Adrenal gland (tissue), 9 donors: ENCODE measurements at regions not wholly inside any gene's neighbourhood (a gene's known extent, or its start where the extent isn't known, plus 50 kb on each side); places are given as distances from the start of the nearest gene placed in this dataset.
"Not testable (repeated sequence)": the region's sequence is repeated elsewhere in the genome, so short reads cannot be mapped to it uniquely, and the experiment has no call there.

Experiments
- DNase-seq, 7 donors: peaks; one replicate each; pipeline ENCODE4 v3.0.0-alpha.2; 2019 to 2020
- H3K27ac ChIP-seq, 5 donors: fragments of 200-600 bp; sonication (generic) in 4 of 5; 1 replicate in 3 of 5; 2 replicates in 2 of 5; pipeline versions ENCODE4 v1.5.1 to v1.8.0; 2016 to 2020; ENCODE audit warnings: mild to moderate bottlenecking in 1 of 5
- H3K27me3 ChIP-seq: fragments of 200-600 bp; 2 replicates; pipeline ENCODE4 v1.8.0; 2021
- H3K36me3 ChIP-seq, 2 donors: fragments of 200-600 bp; replicated peaks in 1 of 2; 1 replicate in 1 of 2; 2 replicates in 1 of 2; pipeline versions ENCODE4 v1.5.1 to v1.8.0; 2018 to 2022
- H3K4me1 ChIP-seq, 2 donors: fragments of 200-600 bp; replicated peaks in 1 of 2; 1 replicate in 1 of 2; 2 replicates in 1 of 2; pipeline versions ENCODE4 v1.5.1 to v1.8.0; 2018 to 2021
- H3K4me3 ChIP-seq, 4 donors: fragments of 200-600 bp; sonication (generic) in 3 of 4; one replicate each; pipeline ENCODE4 v1.5.1; 2016 to 2018
- H3K9me3 ChIP-seq, 3 donors: fragments of 200-600 bp; sonication (generic) in 1 of 3; replicated peaks in 1 of 3; 1 replicate in 2 of 3; 2 replicates in 1 of 3; pipeline versions ENCODE4 v1.5.1 to v1.8.0; 2016 to 2021
- POLR2A ChIP-seq, 2 donors: fragments of 450-650 bp; IDR thresholded peaks; one replicate each; pipeline ENCODE4 v1.6.1; 2017; ENCODE audit warnings: antibody characterized with exemption in 2 of 2, mild to moderate bottlenecking in 2 of 2, moderate library complexity in 1 of 2
- WGBS, 4 donors: extraction: QIAGEN DNeasy Blood & Tissue Kit in 2 of 4; methylation state at CpG; one replicate each; pipeline versions ENCODE4 v1.1.5 to v1.1.7; 2013 to 2017; 5-methylcytosine and 5-hydroxymethylcytosine counted together
- intact Hi-C, 2 donors: fragments of 100-400 bp; cut with DNase I; formaldehyde crosslinking; loops; one replicate each; pipeline versions ENCODE4 v1.14.1 to v1.15.0; 2022 to 2023
- TF ChIP-seq, protein P1 (sequence below), 6 experiments: fragments of 450-650 bp in 4 of 6; fragments of 200-600 bp in 2 of 6; sonication (generic) in 1 of 6; IDR thresholded peaks; 1 replicate in 5 of 6; 2 replicates in 1 of 6; pipeline versions ENCODE4 v1.5.1 to v1.8.0; 2016 to 2021; ENCODE audit warnings: antibody characterized with exemption in 6 of 6, mild to moderate bottlenecking in 2 of 6, moderate library complexity in 1 of 6
- donor health status: healthy with polysubstance abuse.
- donor health status: Bipolar disorder and iron deficiency.
- donor health status: DM: yes; HTN: yes; CAD: no.
- donor health status: DM: no; HTN: no; CAD: no.
- donor health status: DM: no; HTN: no; CAD: no.

DNA sequence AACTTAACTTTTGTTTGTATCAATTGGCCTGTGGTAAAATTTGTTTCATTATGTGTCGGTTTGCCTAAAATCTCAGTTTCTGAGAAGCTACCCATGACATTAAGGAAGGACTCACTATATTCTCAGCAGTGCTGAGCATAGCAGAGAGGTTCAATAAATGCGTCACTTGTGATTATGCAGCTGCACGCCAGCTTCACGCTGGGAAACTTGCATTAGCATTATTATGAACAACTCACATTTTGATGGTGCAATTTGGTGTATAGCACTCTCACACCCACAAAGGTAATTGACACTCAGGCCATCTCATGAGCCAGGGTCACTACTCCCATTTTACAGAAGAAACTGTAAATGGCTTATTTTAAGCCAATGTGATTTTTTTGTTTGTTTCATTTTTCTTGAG, 80.6 kb upstream of the SALL1 start:
- DNase-seq = no peak
- Histone ChIP-seq H3K9me3 (no peaks in the 10 kb centered on the region), H3K27me3 (no peaks in the 10 kb centered on the region), H3K4me1 (no peaks in the 10 kb centered on the region), H3K4me3 (no peak overlapping the region), H3K27ac (no peak overlapping the region), H3K36me3 (no peaks in the 10 kb centered on the region)
- WGBS, 4 donors = 76 to 87% (median 82%) methylated on average over 4 of the region's 4 CpGs
- TF ChIP-seq POLR2A (IDR thresholded peaks at IDR 0.05) = no peak
- TF ChIP-seq, protein P1, sequence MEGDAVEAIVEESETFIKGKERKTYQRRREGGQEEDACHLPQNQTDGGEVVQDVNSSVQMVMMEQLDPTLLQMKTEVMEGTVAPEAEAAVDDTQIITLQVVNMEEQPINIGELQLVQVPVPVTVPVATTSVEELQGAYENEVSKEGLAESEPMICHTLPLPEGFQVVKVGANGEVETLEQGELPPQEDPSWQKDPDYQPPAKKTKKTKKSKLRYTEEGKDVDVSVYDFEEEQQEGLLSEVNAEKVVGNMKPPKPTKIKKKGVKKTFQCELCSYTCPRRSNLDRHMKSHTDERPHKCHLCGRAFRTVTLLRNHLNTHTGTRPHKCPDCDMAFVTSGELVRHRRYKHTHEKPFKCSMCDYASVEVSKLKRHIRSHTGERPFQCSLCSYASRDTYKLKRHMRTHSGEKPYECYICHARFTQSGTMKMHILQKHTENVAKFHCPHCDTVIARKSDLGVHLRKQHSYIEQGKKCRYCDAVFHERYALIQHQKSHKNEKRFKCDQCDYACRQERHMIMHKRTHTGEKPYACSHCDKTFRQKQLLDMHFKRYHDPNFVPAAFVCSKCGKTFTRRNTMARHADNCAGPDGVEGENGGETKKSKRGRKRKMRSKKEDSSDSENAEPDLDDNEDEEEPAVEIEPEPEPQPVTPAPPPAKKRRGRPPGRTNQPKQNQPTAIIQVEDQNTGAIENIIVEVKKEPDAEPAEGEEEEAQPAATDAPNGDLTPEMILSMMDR (IDR thresholded peaks at IDR 0.05) = no peak
- intact Hi-C loops = no loop called here

- H3K4me1 ChIP-seq, DNase-seq, intact Hi-C loops, H3K27me3 ChIP-seq, H3K4me3 ChIP-seq, H3K9me3 ChIP-seq, H3K27ac ChIP-seq, H3K36me3 ChIP-seq: not testable (repeated sequence)
- WGBS, 4 donors = 58 to 72% (median 65%) methylated on average over 1 of the region's 1 CpG
These were observed 79.0 kb upstream of the SALL1 start for GRCh38 chr16:51230035-51230434.

GRCh38 chr16:51228097-51228659, 77.1 kb upstream of the SALL1 start:
- intact Hi-C loops = no loop called here
- no peaks in the 10 kb centered on the region for H3K36me3 ChIP-seq
- no peak for DNase-seq
- no peaks in the 10 kb centered on the region for H3K4me1 ChIP-seq
- H3K4me3 ChIP-seq = no peak overlapping the region
- no peak for TF ChIP-seq POLR2A (IDR thresholded peaks at IDR 0.05)
- TF ChIP-seq, protein P1 (IDR thresholded peaks at IDR 0.05) = no peak
- H3K27ac ChIP-seq = no peak overlapping the region
- 62 to 71% (median 65%) methylated on average over 8 of the region's 8 CpGs for WGBS, 4 donors
- no peaks in the 10 kb centered on the region for H3K9me3 ChIP-seq
- no peaks in the 10 kb centered on the region for H3K27me3 ChIP-seq

GRCh38 chr16:51225878-51226277, 74.8 kb upstream of the SALL1 start:
- Histone ChIP-seq H3K4me1 (no peaks in the 10 kb centered on the region), H3K27me3 (no peaks in the 10 kb centered on the region), H3K27ac (no peak overlapping the region), H3K9me3 (no peaks in the 10 kb centered on the region), H3K4me3 (no peak overlapping the region), H3K36me3 (no peaks in the 10 kb centered on the region)
- no peak for TF ChIP-seq POLR2A (IDR thresholded peaks at IDR 0.05)
- TF ChIP-seq, protein P1 (IDR thresholded peaks at IDR 0.05) = no peak
- WGBS, 4 donors = 68 to 85% (median 77%) methylated on average over 6 of the region's 6 CpGs
- intact Hi-C loops = no loop called here
- DNase-seq = no peak

GRCh38 chr16:51224317-51224716, 73.2 kb upstream of the SALL1 start:
- Histone ChIP-seq H3K4me3 (no peak overlapping the region), H3K9me3 (no peaks in the 10 kb centered on the region), H3K4me1 (no peaks in the 10 kb centered on the region), H3K27ac (no peak overlapping the region), H3K36me3 (no peaks in the 10 kb centered on the region), H3K27me3 (no peaks in the 10 kb centered on the region)
- no peak for DNase-seq
- intact Hi-C loops = no loop called here
- no peak for TF ChIP-seq POLR2A (IDR thresholded peaks at IDR 0.05)
- TF ChIP-seq, protein P1 (IDR thresholded peaks at IDR 0.05) = no peak
- WGBS, 4 donors = 78 to 86% (median 83%) methylated on average over 2 of the region's 2 CpGs
